NCI-H1930 (cell line): ENCODE measurements at regions not wholly inside any gene's neighbourhood (a gene's known extent, or its start where the extent isn't known, plus 50 kb on each side); places are given as distances from the start of the nearest gene placed in this dataset.
"Not testable (repeated sequence)": the region's sequence is repeated elsewhere in the genome, so short reads cannot be mapped to it uniquely, and the experiment has no call there.

Experiments
- DNase-seq, 2 experiments: peaks; one replicate each; lab custom pipeline; 2025; lab: John Stamatoyannopoulos, UW

- no peak for DNase-seq
Observed at GRCh38 chr11:129729216-129729615, 86.4 kb upstream of the TMEM45B start.

- no peak for DNase-seq
Observed at GRCh38 chr11:129729823-129730222, 85.8 kb upstream of the TMEM45B start.

GRCh38 chr11:129731316-129731715 lies 84.3 kb upstream of the TMEM45B start:
- no peak for DNase-seq

DNA sequence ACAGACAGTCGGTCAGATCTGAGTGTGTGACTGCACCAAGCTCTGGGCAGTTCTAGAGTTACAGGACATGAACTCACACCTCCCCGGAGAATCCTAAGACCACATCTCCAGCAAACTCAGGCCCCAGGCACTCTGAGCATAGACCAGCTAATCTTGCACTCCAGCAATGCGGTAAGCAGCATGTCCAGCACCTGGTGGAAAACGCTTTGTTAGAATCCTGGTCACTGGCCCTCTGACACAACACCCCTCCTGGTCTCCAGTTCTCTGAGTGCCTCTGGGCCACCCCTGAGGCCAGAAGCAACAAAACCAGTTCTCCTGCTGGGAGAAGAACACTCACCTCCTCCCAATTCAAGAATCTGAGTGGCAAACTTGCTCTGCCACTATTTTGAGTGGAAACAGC lies 82.7 kb upstream of the TMEM45B start:
- no peak for DNase-seq

- no peak for DNase-seq
Observed at GRCh38 chr11:129733384-129733783, 82.3 kb upstream of the TMEM45B start.

DNA sequence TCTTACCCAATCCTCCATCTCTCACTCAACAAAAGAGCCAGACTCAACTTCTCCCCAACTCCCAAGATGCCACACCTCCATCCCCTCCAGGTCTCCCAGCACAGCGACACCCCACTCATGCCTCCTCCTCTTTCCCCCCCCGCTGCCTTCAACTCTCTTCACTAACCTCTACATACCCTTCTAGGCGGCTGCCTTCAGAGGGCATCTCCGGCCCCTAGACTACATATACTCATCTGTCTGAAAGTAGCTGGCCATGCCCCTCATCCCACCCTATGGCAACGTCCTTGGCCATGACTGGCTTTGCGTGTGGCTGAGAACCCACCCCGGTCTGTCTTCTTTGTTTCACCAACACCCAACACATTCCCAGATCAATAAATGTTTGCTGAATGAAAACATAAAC lies 81.7 kb upstream of the TMEM45B start:
- DNase-seq: no peak

DNA sequence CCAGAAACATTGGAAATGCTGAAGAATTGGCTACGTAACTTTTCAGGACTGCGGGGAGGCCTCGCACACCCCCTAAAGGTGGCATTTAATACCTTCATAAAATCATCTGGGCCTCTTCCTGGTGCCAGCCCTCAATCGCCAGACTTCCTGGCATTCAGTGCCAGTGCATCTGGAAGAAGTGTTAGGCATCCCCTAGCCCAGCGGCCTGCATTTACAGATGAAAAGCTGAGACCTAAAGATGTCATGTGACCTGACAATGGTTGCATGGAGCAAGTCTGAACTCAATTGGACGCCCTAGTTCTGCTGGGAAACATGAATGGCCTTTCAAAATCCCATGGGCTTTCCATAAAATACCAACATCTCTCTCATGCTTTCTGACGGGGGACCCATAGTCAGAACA lies 81.0 kb upstream of the TMEM45B start:
- DNase-seq: no peak

- no peak for DNase-seq
Observed at GRCh38 chr11:129737831-129738230, 77.8 kb upstream of the TMEM45B start.

DNA sequence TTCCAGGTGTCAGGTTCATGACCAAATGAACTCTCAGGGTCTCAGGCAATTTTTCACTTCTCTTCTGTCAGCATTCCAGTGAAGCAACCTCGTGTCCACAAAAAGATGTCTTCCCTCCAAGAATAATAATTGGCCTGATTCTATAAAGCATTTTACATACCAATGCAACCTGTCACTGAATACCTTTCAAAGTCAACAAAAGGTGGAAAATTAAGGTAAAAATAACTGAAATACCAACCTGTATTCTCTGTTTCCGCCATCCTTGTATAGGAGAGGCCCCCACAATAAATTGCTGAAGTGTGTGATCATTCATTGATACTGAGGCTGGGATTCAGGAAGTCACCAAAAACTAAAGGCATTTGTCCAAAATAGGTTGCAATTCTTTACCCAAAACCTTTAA lies 77.4 kb upstream of the TMEM45B start:
- no peak for DNase-seq

DNA sequence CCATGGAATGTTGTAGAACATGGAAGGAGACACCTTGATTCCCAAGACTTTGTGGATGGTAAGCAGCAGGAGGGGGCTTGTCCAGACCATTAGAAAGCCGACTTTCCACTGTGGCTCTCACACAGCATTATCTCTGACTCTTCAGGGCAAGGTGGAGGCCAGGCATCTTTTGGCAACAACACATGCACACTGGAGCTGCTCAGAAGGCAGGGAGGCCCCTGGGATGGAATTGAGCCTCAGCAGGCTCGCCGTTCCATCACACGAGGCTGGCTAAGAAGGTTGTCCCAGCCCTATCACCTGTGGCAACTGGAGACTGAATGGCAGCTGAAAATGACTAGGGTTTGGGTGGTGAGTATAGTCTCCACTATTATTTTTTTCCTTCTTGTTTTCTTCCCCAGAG lies 76.3 kb upstream of the TMEM45B start:
- DNase-seq: no peak

DNA sequence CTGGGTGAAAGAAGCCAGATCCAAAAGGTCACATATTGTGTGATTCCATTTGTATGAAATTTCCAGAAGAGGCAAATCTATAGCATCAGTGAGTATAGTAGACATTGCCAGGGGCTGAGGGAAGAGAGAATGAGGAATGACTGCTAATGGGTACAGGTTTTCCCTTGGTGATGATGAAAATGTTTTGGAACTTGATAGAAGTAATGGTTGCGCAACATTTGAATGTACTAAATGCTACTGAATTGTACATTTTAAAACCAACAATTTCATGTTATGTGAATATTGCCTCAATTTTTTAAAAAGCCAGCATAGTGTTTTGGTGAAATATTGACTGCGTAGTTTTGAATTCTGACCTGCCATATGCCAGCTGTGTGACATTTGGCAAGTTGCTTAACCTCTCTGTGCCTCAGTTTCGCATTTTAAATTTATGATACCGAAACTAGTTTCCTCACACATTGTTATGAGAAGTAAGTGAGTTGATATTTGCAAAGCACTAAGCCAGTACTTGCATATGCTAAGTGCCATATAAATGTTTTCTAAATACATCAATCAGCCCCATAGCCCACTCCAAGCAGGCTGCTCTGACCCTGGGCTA lies 75.4 kb upstream of the TMEM45B start:
- no peak for DNase-seq

DNA sequence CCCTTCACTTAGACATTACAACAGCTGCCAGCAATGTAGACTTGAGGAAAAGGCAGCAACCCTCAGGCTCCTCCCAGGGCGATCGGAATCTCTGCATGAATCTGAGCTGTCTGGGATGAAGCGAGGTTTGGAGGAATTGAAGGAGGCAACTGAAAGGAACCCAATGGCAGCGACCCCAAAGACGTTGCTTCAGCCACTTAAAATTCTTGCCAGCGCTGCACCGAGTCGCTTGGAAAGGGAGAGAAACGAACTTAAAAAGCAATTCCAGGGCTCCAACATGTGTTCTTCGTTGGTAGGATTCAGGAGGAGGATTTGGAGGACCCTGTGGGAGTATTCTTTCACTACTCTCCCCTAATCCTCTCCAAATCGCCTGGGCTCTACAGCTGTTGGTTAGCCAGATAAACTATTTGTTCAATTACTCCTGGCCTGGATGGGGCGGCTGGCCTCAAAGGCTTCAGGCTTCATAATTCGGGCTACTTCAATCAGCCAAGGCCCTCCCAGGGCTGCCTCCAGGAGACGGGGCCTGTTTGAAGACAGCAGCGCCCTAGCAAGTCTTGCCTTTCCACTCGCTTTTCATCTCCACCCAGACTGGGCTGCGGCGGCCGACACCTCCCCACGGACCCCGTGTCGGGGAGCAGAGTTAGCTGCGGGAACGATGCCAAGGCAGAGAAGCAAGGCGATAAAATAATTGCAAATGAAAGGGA lies 72.4 kb upstream of the TMEM45B start:
- DNase-seq: no peak

DNA sequence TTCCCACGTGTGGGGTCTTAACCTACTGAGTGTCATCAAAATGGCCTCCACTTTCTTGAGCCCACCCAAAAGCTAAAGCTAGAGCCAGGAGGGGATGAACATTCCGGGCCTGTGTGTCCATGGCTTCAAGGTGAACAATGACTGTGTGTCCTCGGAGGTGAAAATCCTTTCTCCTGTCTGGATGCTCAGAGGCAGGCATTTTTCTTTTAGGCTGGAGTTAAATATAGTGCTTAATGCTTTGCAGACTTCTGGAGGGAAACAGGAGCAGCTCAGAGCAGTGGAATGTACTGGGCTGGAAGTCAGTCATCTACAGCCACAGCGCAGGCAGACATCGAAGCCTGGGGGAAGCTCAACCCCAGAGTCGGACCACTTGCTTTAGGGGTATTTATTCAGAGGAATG lies 68.6 kb upstream of the TMEM45B start:
- DNase-seq: no peak

DNA sequence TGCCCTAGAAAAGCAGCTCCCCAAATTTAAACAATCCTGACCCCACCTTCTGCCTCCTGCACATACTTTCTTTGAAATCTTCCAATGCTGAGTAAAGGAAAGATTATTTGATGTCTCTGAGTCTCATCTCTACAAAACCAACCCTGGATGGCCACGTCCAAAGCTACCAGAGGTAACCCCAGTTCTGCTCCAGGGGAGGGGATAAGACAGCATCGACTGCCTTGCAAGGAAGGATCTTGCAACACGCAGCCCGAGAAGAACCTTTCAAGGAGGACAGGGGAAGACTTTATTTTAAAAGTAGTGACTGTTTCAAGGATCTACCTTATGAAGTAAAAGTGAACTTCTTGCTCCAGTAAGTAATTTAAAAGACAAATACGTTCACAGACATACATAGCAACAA lies 66.5 kb upstream of the TMEM45B start:
- DNase-seq: no peak

DNA sequence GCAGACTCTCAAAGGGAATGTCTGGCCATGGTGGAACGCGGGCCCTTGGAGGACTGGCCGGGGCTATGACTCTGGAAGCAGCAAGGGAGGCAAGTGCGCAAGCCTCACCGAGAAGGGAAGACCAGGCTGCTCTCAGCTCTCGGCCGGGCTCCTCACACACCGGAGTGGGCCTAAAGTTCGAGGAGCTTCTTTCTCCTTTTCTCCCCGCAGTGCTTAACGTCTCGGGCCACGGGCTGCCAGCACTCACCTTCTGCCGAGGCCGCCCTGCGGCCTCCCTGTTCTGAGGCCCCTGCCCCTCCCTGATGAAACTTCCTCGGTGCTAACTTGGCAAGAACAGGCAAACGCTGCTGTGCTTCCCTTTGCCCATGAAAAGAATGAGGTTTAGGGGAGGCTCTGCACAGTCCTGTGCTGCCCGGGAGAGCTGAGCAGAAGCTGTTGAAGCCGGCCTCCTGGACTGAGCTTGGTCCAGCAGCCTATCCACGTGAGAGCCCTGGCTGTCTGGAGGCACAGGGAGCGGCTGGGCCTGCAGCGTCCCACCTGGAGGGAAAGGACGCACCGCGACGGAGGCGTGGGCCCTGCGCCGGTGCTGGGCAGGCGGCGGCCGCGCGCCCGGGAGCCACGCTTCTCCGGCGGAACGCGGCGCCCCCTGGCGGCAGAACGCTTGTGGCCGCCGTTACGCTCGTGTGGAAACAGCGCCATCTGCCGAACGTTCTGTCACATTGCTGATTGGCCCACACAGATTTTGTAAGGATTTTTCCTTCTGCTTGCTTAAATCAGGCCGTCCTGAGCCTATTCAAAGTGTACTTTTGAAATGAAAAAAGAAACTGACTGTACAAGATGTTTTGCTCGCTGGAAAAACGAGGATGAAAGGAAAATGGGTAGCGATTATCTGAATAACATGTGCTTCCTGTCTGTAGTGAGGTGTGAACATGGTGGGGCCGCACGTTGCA lies 65.0 kb upstream of the TMEM45B start:
- peak; percentile 9 to 73 for DNase-seq

- DNase-seq: no peak
Observed at GRCh38 chr11:129751511-129751910, 64.1 kb upstream of the TMEM45B start.

GRCh38 chr11:129763569-129763968 lies 52.1 kb upstream of the TMEM45B start:
- DNase-seq: not testable (repeated sequence)

- DNase-seq: not testable (repeated sequence)
Observed at GRCh38 chr11:129764204-129764603, 51.4 kb upstream of the TMEM45B start.
